ENCODE measurements at regions not wholly inside any gene's neighbourhood (a gene's known extent, or its start where the extent isn't known, plus 50 kb on each side); places are given as distances from the start of the nearest gene placed in this dataset.

- no peaks in the 10 kb centered on the region for H3K79me2 ChIP-seq
- no peaks in the 10 kb centered on the region for H3K4me1 ChIP-seq
- no peak overlapping the region for H3K27ac ChIP-seq
- no peak for TF ChIP-seq CTCF (IDR thresholded peaks at IDR 0.05)
- H3K4me2 ChIP-seq (ENCODE audit: low read length): no peak overlapping the region
- H3K9ac ChIP-seq: no peak overlapping the region
- no peaks in the 10 kb centered on the region for H3K27me3 ChIP-seq (ENCODE audit: control insufficient read depth, insufficient read depth, low read length)
- H3K36me3 ChIP-seq (ENCODE audit: control insufficient read depth, insufficient read depth, low read length): no peaks in the 10 kb centered on the region
- no peak overlapping the region for H3K4me3 ChIP-seq (ENCODE audit: low read depth, low read length)
- H2AFZ ChIP-seq: no peak overlapping the region
- no peaks in the 10 kb centered on the region for H3K9me3 ChIP-seq (ENCODE audit: control insufficient read depth, low read length)
These were observed 517.2 kb upstream of the ACVR2A start for GRCh38 chr2:147327613-147328012.

- H3K27ac ChIP-seq: no peak overlapping the region
- no peak overlapping the region for H3K4me2 ChIP-seq (ENCODE audit: low read length)
- H3K79me2 ChIP-seq: no peaks in the 10 kb centered on the region
- H3K4me1 ChIP-seq: no peaks in the 10 kb centered on the region
- no peaks in the 10 kb centered on the region for H3K36me3 ChIP-seq (ENCODE audit: control insufficient read depth, insufficient read depth, low read length)
- H3K27me3 ChIP-seq (ENCODE audit: control insufficient read depth, insufficient read depth, low read length): no peaks in the 10 kb centered on the region
- H3K9ac ChIP-seq: no peak overlapping the region
- H3K9me3 ChIP-seq (ENCODE audit: control insufficient read depth, low read length): no peaks in the 10 kb centered on the region
- H3K4me3 ChIP-seq (ENCODE audit: low read depth, low read length): no peak overlapping the region
- H2AFZ ChIP-seq: no peak overlapping the region
- no peak for TF ChIP-seq CTCF (IDR thresholded peaks at IDR 0.05)
These were observed 518.8 kb upstream of the ACVR2A start for GRCh38 chr2:147325990-147326389.

- TF ChIP-seq CTCF (IDR thresholded peaks at IDR 0.05): no peak
- Histone ChIP-seq H3K27me3 (ENCODE audit: control insufficient read depth, insufficient read depth, low read length) (no peaks in the 10 kb centered on the region), H2AFZ (no peak overlapping the region), H3K36me3 (ENCODE audit: control insufficient read depth, insufficient read depth, low read length) (no peaks in the 10 kb centered on the region), H3K4me2 (ENCODE audit: low read length) (no peak overlapping the region), H3K4me3 (ENCODE audit: low read depth, low read length) (no peak overlapping the region), H3K9me3 (ENCODE audit: control insufficient read depth, low read length) (no peaks in the 10 kb centered on the region), H3K9ac (no peak overlapping the region), H3K4me1 (no peaks in the 10 kb centered on the region), H3K27ac (no peak overlapping the region), H3K79me2 (no peaks in the 10 kb centered on the region)
These were observed 524.7 kb upstream of the ACVR2A start for GRCh38 chr2:147320146-147320545.

- no peak overlapping the region for H2AFZ ChIP-seq
These were observed 533.8 kb upstream of the ACVR2A start for GRCh38 chr2:147311058-147311430.

More at GRCh38 chr2:147311058-147311430, 533.8 kb upstream of the ACVR2A start:
- no peak overlapping the region for H3K9ac ChIP-seq
- H3K4me3 ChIP-seq (ENCODE audit: low read depth, low read length): no peak overlapping the region
- H3K4me2 ChIP-seq (ENCODE audit: low read length): no peak overlapping the region
- H3K4me1 ChIP-seq: no peaks in the 10 kb centered on the region
- H3K36me3 ChIP-seq (ENCODE audit: control insufficient read depth, insufficient read depth, low read length): no peaks in the 10 kb centered on the region
- H3K9me3 ChIP-seq (ENCODE audit: control insufficient read depth, low read length): no peaks in the 10 kb centered on the region
- TF ChIP-seq CTCF (IDR thresholded peaks at IDR 0.05): no peak
- H3K27me3 ChIP-seq (ENCODE audit: control insufficient read depth, insufficient read depth, low read length): no peaks in the 10 kb centered on the region
- no peaks in the 10 kb centered on the region for H3K79me2 ChIP-seq
- H3K27ac ChIP-seq: no peak overlapping the region

Measured in parathyroid adenoma (tissue), 2 donors.